ENCODE measurements at regions not wholly inside any gene's neighbourhood (a gene's known extent, or its start where the extent isn't known, plus 50 kb on each side); places are given as distances from the start of the nearest gene placed in this dataset.

GRCh38 chr2:128768041-128768440 is 449.4 kb upstream of the HS6ST1 start:
- TF ChIP-seq CTCF (IDR thresholded peaks at IDR 0.05), result no peak
- Histone ChIP-seq H3K27me3 (ENCODE audit: insufficient read depth in 3 of 3, low read length in 2 of 3) (no peaks in the 10 kb centered on the region), H3K4me3 (no peak overlapping the region), H3K36me3 (ENCODE audit: insufficient read depth in 1 of 2, low read depth in 1 of 2) (no peaks in the 10 kb centered on the region), H3K9me3 (peaks cover 7% of the 10 kb centered on the region), H3K27ac (no peak overlapping the region), H3K4me1 (no peaks in the 10 kb centered on the region)
- ATAC-seq (no peak), DNase-seq (no peak)
- intact Hi-C loops (cut with DNase I), result no loop called here
- 64 to 86% (median 69%) methylated on average over 1 of the region's 1 CpG for WGBS, 3 donors

GRCh38 chr2:128769457-128770142 is 450.9 kb upstream of the HS6ST1 start:
- peaks cover 8% of the 10 kb centered on the region for H3K4me1 ChIP-seq
- no peak overlapping the region for H3K4me3 ChIP-seq
- intact Hi-C loops (cut with DNase I), result no loop called here
- no peaks in the 10 kb centered on the region for H3K36me3 ChIP-seq (ENCODE audit: insufficient read depth in 1 of 2, low read depth in 1 of 2)
- 90 to 99% (median 97%) methylated on average over 7 of the region's 7 CpGs for WGBS, 3 donors
- H3K9me3 ChIP-seq, result no peaks in the 10 kb centered on the region
- TF ChIP-seq CTCF (IDR thresholded peaks at IDR 0.05), result no peak
- ATAC-seq (no peak), DNase-seq (no peak)
- no peaks in the 10 kb centered on the region for H3K27me3 ChIP-seq (ENCODE audit: insufficient read depth in 3 of 3, low read length in 2 of 3)
- H3K27ac ChIP-seq, result no peak overlapping the region

- 85 to 90% (median 89%) methylated on average over 18 of the region's 18 CpGs for WGBS, 3 donors
- DNase-seq (no peak), ATAC-seq (no peak)
- Histone ChIP-seq H3K4me1 (peaks cover 13% of the 10 kb centered on the region), H3K9me3 (no peaks in the 10 kb centered on the region), H3K27ac (no peak overlapping the region), H3K36me3 (ENCODE audit: insufficient read depth in 1 of 2, low read depth in 1 of 2) (no peaks in the 10 kb centered on the region), H3K4me3 (no peak overlapping the region), H3K27me3 (ENCODE audit: insufficient read depth in 3 of 3, low read length in 2 of 3) (no peaks in the 10 kb centered on the region)
- no peak for TF ChIP-seq CTCF (IDR thresholded peaks at IDR 0.05)
- intact Hi-C loops (cut with DNase I), result no loop called here
Observed at GRCh38 chr2:128770143-128771085, 451.7 kb upstream of the HS6ST1 start.

GRCh38 chr2:128771401-128771800 is 452.7 kb upstream of the HS6ST1 start:
- no peak overlapping the region for H3K27ac ChIP-seq
- WGBS, 3 donors, result 79 to 89% (median 83%) methylated on average over 2 of the region's 2 CpGs
- DNase-seq (no peak), ATAC-seq (no peak)
- H3K36me3 ChIP-seq (ENCODE audit: insufficient read depth in 1 of 2, low read depth in 1 of 2), result no peaks in the 10 kb centered on the region
- peaks cover 13% of the 10 kb centered on the region for H3K4me1 ChIP-seq
- TF ChIP-seq CTCF (IDR thresholded peaks at IDR 0.05), result no peak
- H3K4me3 ChIP-seq, result no peak overlapping the region
- no peaks in the 10 kb centered on the region for H3K9me3 ChIP-seq
- H3K27me3 ChIP-seq (ENCODE audit: insufficient read depth in 3 of 3, low read length in 2 of 3), result no peaks in the 10 kb centered on the region
- intact Hi-C loops (cut with DNase I), result no loop called here

All from psoas muscle (tissue), 7 donors.